ENCODE measurements at regions not wholly inside any gene's neighbourhood (a gene's known extent, or its start where the extent isn't known, plus 50 kb on each side); places are given as distances from the start of the nearest gene placed in this dataset.

DNA sequence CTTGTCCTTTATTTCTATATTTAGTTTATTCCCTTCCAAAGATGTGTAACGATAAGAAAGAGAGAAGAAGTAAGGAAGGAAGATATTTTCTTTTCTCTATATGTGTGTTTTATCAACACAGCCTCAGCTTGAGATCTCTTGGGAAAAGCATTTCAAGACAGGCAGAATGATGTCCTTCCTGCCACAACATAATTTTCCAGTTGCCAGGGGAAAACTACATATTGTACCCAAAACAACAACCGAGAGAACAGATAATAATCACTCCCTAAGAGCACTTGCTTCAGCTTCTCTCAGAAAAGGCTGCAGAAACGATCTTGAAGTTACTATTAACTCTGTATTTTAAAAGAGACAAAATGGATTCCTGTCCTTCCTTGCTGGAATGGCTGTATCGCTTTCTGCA, 151.4 kb upstream of the ITGB1 start:
- no peak for TF ChIP-seq CTCF (IDR thresholded peaks at IDR 0.05)
- no peak for TF ChIP-seq POLR2A (IDR thresholded peaks at IDR 0.05)
